ENCODE measurements at regions not wholly inside any gene's neighbourhood (a gene's known extent, or its start where the extent isn't known, plus 50 kb on each side); places are given as distances from the start of the nearest gene placed in this dataset.

DNA sequence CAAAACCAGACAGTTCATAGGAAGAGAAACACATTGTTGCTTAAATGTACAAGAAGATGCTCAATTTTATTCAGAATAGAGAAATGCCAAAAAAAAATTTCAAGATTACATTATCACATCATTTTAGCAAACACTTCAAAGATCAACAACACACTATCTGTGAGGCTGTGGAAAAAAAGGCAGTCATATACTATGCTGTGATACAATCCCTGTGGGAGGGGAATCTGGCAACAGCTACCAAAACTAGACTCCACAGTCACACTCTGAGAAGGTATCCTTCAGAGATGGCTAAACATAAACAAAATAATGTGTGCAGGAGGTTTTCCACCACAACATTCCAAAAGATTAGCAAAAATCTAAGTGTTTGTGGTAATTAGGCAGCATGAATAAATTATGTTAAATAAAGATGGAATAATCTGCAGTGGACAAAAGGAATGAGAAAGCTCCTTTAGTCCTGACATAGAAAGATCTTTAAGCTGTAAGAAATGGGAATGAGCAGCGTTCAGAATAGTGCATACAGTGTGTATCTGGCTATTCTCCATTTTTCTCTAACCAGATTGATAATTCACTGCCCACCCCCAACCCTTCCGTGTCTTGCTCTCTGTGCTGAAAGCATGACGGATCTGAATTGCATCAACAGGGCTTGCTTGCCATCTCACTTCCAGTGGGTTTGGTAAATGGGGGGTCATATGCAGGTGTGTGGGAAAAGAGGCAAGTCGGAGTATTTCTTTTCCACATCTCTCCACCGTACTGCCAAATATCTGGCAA lies 329.6 kb downstream of the MBD2 start:
- TF ChIP-seq POLR2A (IDR thresholded peaks at IDR 0.05), result no peak
- TF ChIP-seq, protein P1, sequence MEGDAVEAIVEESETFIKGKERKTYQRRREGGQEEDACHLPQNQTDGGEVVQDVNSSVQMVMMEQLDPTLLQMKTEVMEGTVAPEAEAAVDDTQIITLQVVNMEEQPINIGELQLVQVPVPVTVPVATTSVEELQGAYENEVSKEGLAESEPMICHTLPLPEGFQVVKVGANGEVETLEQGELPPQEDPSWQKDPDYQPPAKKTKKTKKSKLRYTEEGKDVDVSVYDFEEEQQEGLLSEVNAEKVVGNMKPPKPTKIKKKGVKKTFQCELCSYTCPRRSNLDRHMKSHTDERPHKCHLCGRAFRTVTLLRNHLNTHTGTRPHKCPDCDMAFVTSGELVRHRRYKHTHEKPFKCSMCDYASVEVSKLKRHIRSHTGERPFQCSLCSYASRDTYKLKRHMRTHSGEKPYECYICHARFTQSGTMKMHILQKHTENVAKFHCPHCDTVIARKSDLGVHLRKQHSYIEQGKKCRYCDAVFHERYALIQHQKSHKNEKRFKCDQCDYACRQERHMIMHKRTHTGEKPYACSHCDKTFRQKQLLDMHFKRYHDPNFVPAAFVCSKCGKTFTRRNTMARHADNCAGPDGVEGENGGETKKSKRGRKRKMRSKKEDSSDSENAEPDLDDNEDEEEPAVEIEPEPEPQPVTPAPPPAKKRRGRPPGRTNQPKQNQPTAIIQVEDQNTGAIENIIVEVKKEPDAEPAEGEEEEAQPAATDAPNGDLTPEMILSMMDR (IDR thresholded peaks at IDR 0.05), result no peak
